H1 (cell line): ENCODE measurements at regions not wholly inside any gene's neighbourhood (a gene's known extent, or its start where the extent isn't known, plus 50 kb on each side); places are given as distances from the start of the nearest gene placed in this dataset.

Source experiments
- POLR2A ChIP-seq, 2 experiments: IDR thresholded peaks; 1 replicate in 1 of 2; 2 replicates in 1 of 2; pipeline ENCODE4 v1.6.1; 2011; ENCODE audit warnings: low read depth in 2 of 2, low read length in 2 of 2, mild to moderate bottlenecking in 2 of 2; ENCODE audit errors: control extremely low read depth in 1 of 2
- TF ChIP-seq, protein P1 (sequence below), 3 experiments: IDR thresholded peaks; 1 replicate in 2 of 3; 2 replicates in 1 of 3; pipeline versions ENCODE4 v1.5.1 to v1.6.1; 2011; ENCODE audit warnings: low read length in 3 of 3, mild to moderate bottlenecking in 3 of 3, inconsistent platforms in 2 of 3, low read depth in 1 of 3, moderate library complexity in 1 of 3; ENCODE audit not compliant: insufficient read depth in 1 of 3; ENCODE audit errors: control extremely low read depth in 1 of 3

DNA sequence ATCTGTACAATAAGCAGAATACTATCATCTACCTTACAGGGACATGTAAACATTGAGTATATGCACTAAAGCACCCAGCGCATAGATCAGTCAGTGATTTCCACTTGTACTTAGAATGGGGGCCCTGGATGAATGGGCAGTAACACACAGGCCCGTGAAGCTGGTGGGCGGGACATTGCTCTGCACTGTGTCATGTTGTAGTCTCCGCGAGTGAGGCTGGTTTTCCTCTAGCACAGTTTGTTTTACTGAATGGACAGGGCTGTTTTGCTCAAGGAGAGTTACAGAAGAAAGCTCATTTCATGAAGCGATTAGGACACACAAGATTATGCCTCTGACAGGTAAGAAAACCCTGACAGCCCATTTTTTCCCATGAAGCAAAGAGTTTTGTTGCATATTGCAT lies 86.4 kb upstream of the SOX21 start:
- TF ChIP-seq, protein P1, sequence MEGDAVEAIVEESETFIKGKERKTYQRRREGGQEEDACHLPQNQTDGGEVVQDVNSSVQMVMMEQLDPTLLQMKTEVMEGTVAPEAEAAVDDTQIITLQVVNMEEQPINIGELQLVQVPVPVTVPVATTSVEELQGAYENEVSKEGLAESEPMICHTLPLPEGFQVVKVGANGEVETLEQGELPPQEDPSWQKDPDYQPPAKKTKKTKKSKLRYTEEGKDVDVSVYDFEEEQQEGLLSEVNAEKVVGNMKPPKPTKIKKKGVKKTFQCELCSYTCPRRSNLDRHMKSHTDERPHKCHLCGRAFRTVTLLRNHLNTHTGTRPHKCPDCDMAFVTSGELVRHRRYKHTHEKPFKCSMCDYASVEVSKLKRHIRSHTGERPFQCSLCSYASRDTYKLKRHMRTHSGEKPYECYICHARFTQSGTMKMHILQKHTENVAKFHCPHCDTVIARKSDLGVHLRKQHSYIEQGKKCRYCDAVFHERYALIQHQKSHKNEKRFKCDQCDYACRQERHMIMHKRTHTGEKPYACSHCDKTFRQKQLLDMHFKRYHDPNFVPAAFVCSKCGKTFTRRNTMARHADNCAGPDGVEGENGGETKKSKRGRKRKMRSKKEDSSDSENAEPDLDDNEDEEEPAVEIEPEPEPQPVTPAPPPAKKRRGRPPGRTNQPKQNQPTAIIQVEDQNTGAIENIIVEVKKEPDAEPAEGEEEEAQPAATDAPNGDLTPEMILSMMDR (IDR thresholded peaks at IDR 0.05; ENCODE audit: control extremely low read depth in 1 of 3, insufficient read depth in 1 of 3, low read depth in 1 of 3, low read length in 3 of 3) = no peak
- no peak for TF ChIP-seq POLR2A (IDR thresholded peaks at IDR 0.05; ENCODE audit: control extremely low read depth in 1 of 2, low read depth in 2 of 2, low read length in 2 of 2)
